K562 (cell line): ENCODE measurements at regions not wholly inside any gene's neighbourhood (a gene's known extent, or its start where the extent isn't known, plus 50 kb on each side); places are given as distances from the start of the nearest gene placed in this dataset.

Experiments
- BHLHE40 ChIP-seq: IDR thresholded peaks from 2 replicates; pipeline ENCODE4 v1.6.1; 2011; ENCODE audit warnings: low read length, improper control_type of control experiment
- ESRRA ChIP-seq: fragments of 450-650 bp; IDR thresholded peaks from 2 replicates; pipeline ENCODE4 v1.6.1; 2014; ENCODE audit warnings: low read depth, mild to moderate bottlenecking, moderate library complexity, borderline replicate concordance
- HMGN3 ChIP-seq: IDR thresholded peaks from 2 replicates; pipeline ENCODE4 v1.6.1; 2011; ENCODE audit warnings: borderline replicate concordance, low read depth, mild to moderate bottlenecking, mixed read lengths, low read length; ENCODE audit not compliant: insufficient read length; ENCODE audit errors: extremely low read depth
- MXI1 ChIP-seq: IDR thresholded peaks from 2 replicates; pipeline ENCODE4 v1.6.1; 2011; ENCODE audit warnings: low read depth, mild to moderate bottlenecking, improper control_type of control experiment, low read length
- NCOR1 ChIP-seq: fragments of 450-650 bp; IDR thresholded peaks from 2 replicates; pipeline ENCODE4 v1.6.1; 2016; ENCODE audit warnings: mild to moderate bottlenecking, moderate library complexity
- PHB ChIP-seq: fragments of 250-450 bp; sonication (Bioruptor Pico); IDR thresholded peaks from 2 replicates; pipeline ENCODE4 v1.5.0; 2021
- SMC3 ChIP-seq: conservative IDR thresholded peaks from 2 replicates; pipeline ENCODE4 v1.6.1; 2011; ENCODE audit warnings: low read depth, low read length, improper control_type of control experiment; ENCODE audit not compliant: insufficient read depth
- STAG1 ChIP-seq: sonication (generic); formaldehyde crosslinking; IDR thresholded peaks from 2 replicates; pipeline ENCODE4 v1.5.0; 2020; ENCODE audit warnings: missing genetic modification reagents, borderline replicate concordance
- TOE1 ChIP-seq, 2 experiments: fragments of 450-650 bp in 1 of 2; sonication (generic) in 1 of 2; formaldehyde crosslinking in 1 of 2; IDR thresholded peaks; 2 replicates each; pipeline versions ENCODE4 v1.7.1 to v1.8.0; 2016 to 2022; ENCODE audit warnings: borderline replicate concordance in 2 of 2, mild to moderate bottlenecking in 2 of 2, antibody characterized with exemption in 1 of 2, inconsistent platforms in 1 of 2, low read depth in 1 of 2, missing genetic modification reagents in 1 of 2, moderate library complexity in 1 of 2
- ZNF696 ChIP-seq: fragments of 250-450 bp; sonication (Bioruptor Pico); conservative IDR thresholded peaks from 2 replicates; pipeline ENCODE4 v1.4.0; 2020; ENCODE audit warnings: mild to moderate bottlenecking, moderate library complexity
- TF ChIP-seq, protein P1 (sequence below), 2 experiments: fragments of 450-650 bp; conservative IDR thresholded peaks; 2 replicates each; pipeline ENCODE4 v1.6.1; 2017; ENCODE audit warnings: mild to moderate bottlenecking in 2 of 2, moderate library complexity in 2 of 2
- TF ChIP-seq, protein P2 (sequence below): sonication (generic); formaldehyde crosslinking; IDR thresholded peaks from 2 replicates; pipeline ENCODE4 v1.9.0; 2022; ENCODE audit warnings: mild to moderate bottlenecking, missing genetic modification reagents
- TF ChIP-seq, protein P3 (sequence below): fragments of 450-650 bp; IDR thresholded peaks from 2 replicates; pipeline ENCODE4 v1.6.1; 2016; ENCODE audit warnings: mild to moderate bottlenecking, moderate library complexity

DNA sequence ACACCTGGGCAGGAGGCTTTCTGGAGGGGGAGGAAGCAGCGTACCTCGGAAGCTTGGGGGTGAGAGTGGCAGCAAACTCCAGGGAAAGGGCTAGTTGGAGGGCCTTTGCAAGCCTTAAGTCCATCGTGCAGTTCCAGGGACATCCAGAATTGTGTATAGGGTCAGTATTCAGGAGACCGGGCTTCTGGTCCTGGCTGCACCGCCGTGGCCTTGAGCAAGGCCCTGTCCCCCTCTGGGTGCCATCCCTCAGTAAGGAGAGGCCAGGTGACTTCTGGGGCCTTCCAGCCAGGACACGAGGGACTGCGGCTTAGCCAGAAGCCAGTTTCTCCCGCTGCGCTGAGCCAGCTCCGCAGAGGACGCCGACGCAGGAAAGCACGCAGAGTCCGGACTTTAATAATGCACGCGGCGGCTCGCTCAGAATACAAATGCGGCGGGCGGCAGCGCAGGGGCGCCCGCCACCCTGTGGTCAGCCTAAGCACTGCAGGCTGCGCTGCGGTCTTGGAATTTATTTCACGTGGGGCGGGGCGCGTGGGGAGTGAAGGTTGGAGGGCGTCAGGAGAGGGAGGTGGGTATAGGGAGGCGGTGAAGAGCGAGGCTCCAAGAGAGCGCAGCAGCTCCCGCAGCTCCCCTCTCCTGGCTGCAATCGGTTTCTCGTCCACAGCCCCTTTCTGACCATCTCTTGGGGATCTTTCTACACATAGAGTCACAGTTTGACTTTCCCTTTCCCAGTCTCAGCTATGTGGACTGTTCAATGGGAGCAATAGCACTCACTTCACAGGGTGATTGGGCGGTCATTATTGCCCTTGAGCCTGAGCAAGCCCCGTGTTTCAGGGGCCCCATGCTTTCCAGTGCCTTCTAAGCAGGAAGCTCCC, 94.1 kb upstream of the GPR50 start (continued):
- no peak for TF ChIP-seq NCOR1
- no peak for TF ChIP-seq MXI1
- peak; percentile 82 for TF ChIP-seq SMC3
- no peak for TF ChIP-seq ZNF696
- peak; percentile 46 for TF ChIP-seq HMGN3
- TF ChIP-seq, protein P1, sequence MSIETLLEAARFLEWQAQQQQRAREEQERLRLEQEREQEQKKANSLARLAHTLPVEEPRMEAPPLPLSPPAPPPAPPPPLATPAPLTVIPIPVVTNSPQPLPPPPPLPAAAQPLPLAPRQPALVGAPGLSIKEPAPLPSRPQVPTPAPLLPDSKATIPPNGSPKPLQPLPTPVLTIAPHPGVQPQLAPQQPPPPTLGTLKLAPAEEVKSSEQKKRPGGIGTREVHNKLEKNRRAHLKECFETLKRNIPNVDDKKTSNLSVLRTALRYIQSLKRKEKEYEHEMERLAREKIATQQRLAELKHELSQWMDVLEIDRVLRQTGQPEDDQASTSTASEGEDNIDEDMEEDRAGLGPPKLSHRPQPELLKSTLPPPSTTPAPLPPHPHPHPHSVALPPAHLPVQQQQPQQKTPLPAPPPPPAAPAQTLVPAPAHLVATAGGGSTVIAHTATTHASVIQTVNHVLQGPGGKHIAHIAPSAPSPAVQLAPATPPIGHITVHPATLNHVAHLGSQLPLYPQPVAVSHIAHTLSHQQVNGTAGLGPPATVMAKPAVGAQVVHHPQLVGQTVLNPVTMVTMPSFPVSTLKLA (conservative IDR thresholded peaks at IDR 0.05), result peak; percentile 33 to 53; a peak in 2 of 4 replicates
- peak; percentile 78; the same call in 1 of the 2 replicates for TF ChIP-seq STAG1 (CRISPR knock-in tag)
- TF ChIP-seq, protein P2, sequence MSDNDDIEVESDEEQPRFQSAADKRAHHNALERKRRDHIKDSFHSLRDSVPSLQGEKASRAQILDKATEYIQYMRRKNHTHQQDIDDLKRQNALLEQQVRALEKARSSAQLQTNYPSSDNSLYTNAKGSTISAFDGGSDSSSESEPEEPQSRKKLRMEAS, result peak; percentile 53
- TF ChIP-seq TOE1 (IDR thresholded peaks at IDR 0.05; ENCODE audit: borderline replicate concordance), result peak; percentile 46; the same call in 1 of the 2 replicates
- no peak for TF ChIP-seq TOE1 (CRISPR knock-in tag; IDR thresholded peaks at IDR 0.05; ENCODE audit: borderline replicate concordance, low read depth)
- TF ChIP-seq, protein P3, sequence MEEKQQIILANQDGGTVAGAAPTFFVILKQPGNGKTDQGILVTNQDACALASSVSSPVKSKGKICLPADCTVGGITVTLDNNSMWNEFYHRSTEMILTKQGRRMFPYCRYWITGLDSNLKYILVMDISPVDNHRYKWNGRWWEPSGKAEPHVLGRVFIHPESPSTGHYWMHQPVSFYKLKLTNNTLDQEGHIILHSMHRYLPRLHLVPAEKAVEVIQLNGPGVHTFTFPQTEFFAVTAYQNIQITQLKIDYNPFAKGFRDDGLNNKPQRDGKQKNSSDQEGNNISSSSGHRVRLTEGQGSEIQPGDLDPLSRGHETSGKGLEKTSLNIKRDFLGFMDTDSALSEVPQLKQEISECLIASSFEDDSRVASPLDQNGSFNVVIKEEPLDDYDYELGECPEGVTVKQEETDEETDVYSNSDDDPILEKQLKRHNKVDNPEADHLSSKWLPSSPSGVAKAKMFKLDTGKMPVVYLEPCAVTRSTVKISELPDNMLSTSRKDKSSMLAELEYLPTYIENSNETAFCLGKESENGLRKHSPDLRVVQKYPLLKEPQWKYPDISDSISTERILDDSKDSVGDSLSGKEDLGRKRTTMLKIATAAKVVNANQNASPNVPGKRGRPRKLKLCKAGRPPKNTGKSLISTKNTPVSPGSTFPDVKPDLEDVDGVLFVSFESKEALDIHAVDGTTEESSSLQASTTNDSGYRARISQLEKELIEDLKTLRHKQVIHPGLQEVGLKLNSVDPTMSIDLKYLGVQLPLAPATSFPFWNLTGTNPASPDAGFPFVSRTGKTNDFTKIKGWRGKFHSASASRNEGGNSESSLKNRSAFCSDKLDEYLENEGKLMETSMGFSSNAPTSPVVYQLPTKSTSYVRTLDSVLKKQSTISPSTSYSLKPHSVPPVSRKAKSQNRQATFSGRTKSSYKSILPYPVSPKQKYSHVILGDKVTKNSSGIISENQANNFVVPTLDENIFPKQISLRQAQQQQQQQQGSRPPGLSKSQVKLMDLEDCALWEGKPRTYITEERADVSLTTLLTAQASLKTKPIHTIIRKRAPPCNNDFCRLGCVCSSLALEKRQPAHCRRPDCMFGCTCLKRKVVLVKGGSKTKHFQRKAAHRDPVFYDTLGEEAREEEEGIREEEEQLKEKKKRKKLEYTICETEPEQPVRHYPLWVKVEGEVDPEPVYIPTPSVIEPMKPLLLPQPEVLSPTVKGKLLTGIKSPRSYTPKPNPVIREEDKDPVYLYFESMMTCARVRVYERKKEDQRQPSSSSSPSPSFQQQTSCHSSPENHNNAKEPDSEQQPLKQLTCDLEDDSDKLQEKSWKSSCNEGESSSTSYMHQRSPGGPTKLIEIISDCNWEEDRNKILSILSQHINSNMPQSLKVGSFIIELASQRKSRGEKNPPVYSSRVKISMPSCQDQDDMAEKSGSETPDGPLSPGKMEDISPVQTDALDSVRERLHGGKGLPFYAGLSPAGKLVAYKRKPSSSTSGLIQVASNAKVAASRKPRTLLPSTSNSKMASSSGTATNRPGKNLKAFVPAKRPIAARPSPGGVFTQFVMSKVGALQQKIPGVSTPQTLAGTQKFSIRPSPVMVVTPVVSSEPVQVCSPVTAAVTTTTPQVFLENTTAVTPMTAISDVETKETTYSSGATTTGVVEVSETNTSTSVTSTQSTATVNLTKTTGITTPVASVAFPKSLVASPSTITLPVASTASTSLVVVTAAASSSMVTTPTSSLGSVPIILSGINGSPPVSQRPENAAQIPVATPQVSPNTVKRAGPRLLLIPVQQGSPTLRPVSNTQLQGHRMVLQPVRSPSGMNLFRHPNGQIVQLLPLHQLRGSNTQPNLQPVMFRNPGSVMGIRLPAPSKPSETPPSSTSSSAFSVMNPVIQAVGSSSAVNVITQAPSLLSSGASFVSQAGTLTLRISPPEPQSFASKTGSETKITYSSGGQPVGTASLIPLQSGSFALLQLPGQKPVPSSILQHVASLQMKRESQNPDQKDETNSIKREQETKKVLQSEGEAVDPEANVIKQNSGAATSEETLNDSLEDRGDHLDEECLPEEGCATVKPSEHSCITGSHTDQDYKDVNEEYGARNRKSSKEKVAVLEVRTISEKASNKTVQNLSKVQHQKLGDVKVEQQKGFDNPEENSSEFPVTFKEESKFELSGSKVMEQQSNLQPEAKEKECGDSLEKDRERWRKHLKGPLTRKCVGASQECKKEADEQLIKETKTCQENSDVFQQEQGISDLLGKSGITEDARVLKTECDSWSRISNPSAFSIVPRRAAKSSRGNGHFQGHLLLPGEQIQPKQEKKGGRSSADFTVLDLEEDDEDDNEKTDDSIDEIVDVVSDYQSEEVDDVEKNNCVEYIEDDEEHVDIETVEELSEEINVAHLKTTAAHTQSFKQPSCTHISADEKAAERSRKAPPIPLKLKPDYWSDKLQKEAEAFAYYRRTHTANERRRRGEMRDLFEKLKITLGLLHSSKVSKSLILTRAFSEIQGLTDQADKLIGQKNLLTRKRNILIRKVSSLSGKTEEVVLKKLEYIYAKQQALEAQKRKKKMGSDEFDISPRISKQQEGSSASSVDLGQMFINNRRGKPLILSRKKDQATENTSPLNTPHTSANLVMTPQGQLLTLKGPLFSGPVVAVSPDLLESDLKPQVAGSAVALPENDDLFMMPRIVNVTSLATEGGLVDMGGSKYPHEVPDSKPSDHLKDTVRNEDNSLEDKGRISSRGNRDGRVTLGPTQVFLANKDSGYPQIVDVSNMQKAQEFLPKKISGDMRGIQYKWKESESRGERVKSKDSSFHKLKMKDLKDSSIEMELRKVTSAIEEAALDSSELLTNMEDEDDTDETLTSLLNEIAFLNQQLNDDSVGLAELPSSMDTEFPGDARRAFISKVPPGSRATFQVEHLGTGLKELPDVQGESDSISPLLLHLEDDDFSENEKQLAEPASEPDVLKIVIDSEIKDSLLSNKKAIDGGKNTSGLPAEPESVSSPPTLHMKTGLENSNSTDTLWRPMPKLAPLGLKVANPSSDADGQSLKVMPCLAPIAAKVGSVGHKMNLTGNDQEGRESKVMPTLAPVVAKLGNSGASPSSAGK, result peak; percentile 80
- TF ChIP-seq PHB (CRISPR knock-in tag), result 0 out of 2 replicates have a peak, but pooled peaks have one; percentile 30
- peak; percentile 31; the same call in 1 of the 2 replicates for TF ChIP-seq BHLHE40
- peak; percentile 31; the same call in 1 of the 2 replicates for TF ChIP-seq ESRRA
